Pons (tissue), 1 donor: ENCODE measurements at regions not wholly inside any gene's neighbourhood (a gene's known extent, or its start where the extent isn't known, plus 50 kb on each side); places are given as distances from the start of the nearest gene placed in this dataset.
A peak's percentile ranks its signal among the peaks of the same experiment; 100 is the strongest.

Source experiments
- DNase-seq: peaks from one replicate; pipeline ENCODE4 v3.0.0-alpha.2; 2016; ENCODE audit warnings: low spot score

GRCh38 chr14:62144863-62145262 lies 382.6 kb downstream of the SNAPC1 start:
- no peak for DNase-seq

GRCh38 chr14:62146030-62146429 lies 383.8 kb downstream of the SNAPC1 start:
- DNase-seq = no peak

GRCh38 chr14:62156052-62156451 lies 393.8 kb downstream of the SNAPC1 start:
- no peak for DNase-seq

- no peak for DNase-seq
These were observed 396.6 kb downstream of the SNAPC1 start for GRCh38 chr14:62158779-62159178.

- DNase-seq = no peak
These were observed 397.1 kb downstream of the SNAPC1 start for GRCh38 chr14:62159314-62159713.

- DNase-seq = peak; percentile 61
These were observed 400.9 kb downstream of the SNAPC1 start for GRCh38 chr14:62162998-62163589.

- no peak for DNase-seq
These were observed 406.4 kb downstream of the SNAPC1 start for GRCh38 chr14:62168564-62169155.

GRCh38 chr14:62179367-62180018 lies 417.3 kb downstream of the SNAPC1 start:
- DNase-seq = peak; percentile 73

- DNase-seq = no peak
These were observed 419.4 kb downstream of the SNAPC1 start for GRCh38 chr14:62181591-62181990.

- no peak for DNase-seq
These were observed 422.9 kb downstream of the SNAPC1 start for GRCh38 chr14:62185078-62185477.

- DNase-seq = no peak
These were observed 425.0 kb downstream of the SNAPC1 start for GRCh38 chr14:62187265-62187664.

GRCh38 chr14:62189698-62190097 lies 427.5 kb downstream of the SNAPC1 start:
- no peak for DNase-seq

GRCh38 chr14:62206456-62206855 lies 444.2 kb downstream of the SNAPC1 start:
- DNase-seq = no peak

GRCh38 chr14:62209287-62209899 lies 447.2 kb downstream of the SNAPC1 start:
- no peak for DNase-seq

- DNase-seq = no peak
These were observed 451.3 kb downstream of the SNAPC1 start for GRCh38 chr14:62213516-62213915.

- DNase-seq = no peak
These were observed 453.9 kb downstream of the SNAPC1 start for GRCh38 chr14:62216121-62216520.

GRCh38 chr14:62234849-62235248 lies 472.6 kb downstream of the SNAPC1 start:
- no peak for DNase-seq

GRCh38 chr14:62244221-62244620 lies 482.0 kb downstream of the SNAPC1 start:
- no peak for DNase-seq

- DNase-seq = no peak
These were observed 485.0 kb downstream of the SNAPC1 start for GRCh38 chr14:62247266-62247665.

- DNase-seq = no peak
These were observed 489.0 kb downstream of the SNAPC1 start for GRCh38 chr14:62251237-62251636.

GRCh38 chr14:62253171-62253570 lies 491.0 kb downstream of the SNAPC1 start:
- DNase-seq = no peak

GRCh38 chr14:62253911-62254310 lies 491.7 kb downstream of the SNAPC1 start:
- DNase-seq = no peak

GRCh38 chr14:62269204-62269603 lies 507.0 kb downstream of the SNAPC1 start:
- no peak for DNase-seq
